GM19467 (cell line): ENCODE measurements at regions not wholly inside any gene's neighbourhood (a gene's known extent, or its start where the extent isn't known, plus 50 kb on each side); places are given as distances from the start of the nearest gene placed in this dataset.
"Not testable (repeated sequence)": the region's sequence is repeated elsewhere in the genome, so short reads cannot be mapped to it uniquely, and the experiment has no call there.

Experiments used
- ATAC-seq: cut with Tn5 transposase; IDR thresholded peaks from one replicate; pipeline ENCODE4 v1.9.1; 2021; ENCODE audit warnings: mild to moderate bottlenecking, moderate library complexity; ENCODE audit not compliant: unreplicated experiment

- ATAC-seq: no peak
Measured at GRCh38 chr11:116386118-116386699, 386.6 kb downstream of the BUD13 start.

- no peak for ATAC-seq
Measured at GRCh38 chr11:116384876-116385275, 387.9 kb downstream of the BUD13 start.

DNA sequence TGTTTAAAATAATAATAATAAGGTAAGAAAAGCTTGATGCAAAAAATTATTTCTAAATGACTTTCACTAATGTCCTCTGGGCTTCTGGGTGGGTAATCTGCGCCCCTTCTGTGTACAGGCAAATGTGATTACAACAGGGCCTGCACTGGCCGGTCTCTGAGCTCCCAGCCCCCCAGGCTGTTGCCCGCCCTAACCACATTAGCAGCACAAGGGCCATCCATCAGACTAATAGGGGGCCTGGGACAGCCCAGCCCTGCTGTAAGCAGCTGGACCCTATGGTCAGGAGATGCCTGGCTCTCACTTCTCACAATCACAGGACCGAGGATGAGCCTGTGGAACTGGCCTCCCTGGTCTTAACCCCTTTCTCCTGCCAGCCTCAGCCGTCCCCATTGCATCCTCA is 388.4 kb downstream of the BUD13 start:
- no peak for ATAC-seq

- ATAC-seq: no peak
Measured at GRCh38 chr11:116379185-116379828, 393.5 kb downstream of the BUD13 start.

- ATAC-seq: no peak
Measured at GRCh38 chr11:116376547-116376946, 396.2 kb downstream of the BUD13 start.

DNA sequence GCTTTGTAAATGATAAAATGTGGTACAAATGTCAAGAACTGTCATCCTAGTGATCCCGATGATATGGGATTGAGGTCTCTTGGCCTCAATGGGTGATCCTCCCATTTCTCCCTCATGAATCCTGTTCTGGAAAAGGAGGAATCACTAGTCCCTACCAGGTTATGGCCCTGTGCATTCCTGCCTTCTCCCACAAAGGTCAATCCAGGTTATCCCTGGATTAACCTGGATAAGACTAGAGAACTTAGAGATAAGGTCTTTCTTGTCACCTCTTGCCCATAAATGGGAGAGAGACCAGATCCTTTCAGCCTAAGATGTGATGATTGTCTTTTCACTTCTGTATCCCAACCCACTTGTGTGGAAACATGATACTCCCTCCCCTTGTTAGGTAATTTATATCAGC is 396.7 kb downstream of the BUD13 start:
- ATAC-seq: no peak

- ATAC-seq: no peak
Measured at GRCh38 chr11:116375221-116375620, 397.6 kb downstream of the BUD13 start.

DNA sequence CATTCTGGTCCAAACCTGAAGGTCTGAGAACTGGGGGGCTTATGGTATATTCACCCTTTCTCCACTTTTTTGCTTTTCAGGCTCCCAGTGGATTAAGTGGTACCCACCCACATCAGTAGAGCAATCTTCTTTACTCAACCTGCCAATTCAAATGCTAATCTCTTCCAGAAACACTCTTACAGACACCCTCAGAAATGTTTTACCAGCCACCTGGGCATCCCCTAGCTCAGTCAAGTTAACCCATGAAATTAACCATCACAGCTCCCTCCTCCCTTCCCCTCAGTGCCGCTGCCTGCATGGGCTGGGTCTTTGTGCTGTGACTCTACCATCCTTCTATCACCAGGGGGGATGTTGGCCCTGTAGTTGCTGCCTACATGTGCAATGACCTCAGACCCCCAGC is 398.7 kb downstream of the BUD13 start:
- no peak for ATAC-seq

GRCh38 chr11:116373104-116373944 is 399.5 kb downstream of the BUD13 start:
- no peak for ATAC-seq

DNA sequence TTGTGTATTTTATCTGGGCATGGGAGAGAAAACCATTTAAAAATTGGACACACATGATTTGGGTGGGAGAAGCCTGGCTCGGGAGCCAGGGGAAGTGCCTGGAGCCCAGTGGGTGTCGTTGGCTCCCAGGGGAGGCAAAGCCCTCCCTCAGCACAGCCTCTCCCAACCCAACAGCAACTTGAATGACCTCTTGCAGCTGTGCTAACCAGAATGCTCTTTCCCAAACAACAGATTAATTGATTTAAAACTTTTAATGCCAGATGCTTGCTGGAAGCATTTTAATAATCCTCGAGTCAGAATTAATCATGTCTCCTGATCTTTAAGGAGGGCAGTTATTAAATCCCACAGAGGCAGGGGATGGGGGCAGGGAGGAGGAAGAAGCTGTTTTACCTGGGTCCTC is 401.6 kb downstream of the BUD13 start:
- ATAC-seq: no peak

GRCh38 chr11:116368784-116369183 is 404.0 kb downstream of the BUD13 start:
- ATAC-seq: no peak

GRCh38 chr11:116366980-116367645 is 405.7 kb downstream of the BUD13 start:
- no peak for ATAC-seq

DNA sequence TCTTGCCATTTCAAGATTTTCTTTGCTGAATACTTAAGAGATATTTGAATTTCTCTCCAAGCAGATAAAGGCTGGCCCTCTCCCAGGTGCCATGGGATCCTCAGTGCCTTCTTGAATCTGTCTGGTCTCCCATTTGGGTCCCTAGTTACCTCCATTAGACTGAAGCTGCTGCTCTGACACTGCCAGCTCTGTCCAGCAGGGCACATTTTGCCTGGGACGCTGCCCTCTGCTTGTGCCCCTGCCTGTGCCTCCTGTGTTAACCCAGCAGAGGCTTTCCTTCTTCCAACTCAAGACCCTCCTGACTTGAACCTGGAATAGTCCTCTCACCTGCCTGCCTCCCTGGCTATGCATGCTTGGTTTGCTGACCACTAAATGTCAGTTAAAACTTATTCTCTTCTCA is 406.3 kb downstream of the BUD13 start:
- ATAC-seq: no peak

DNA sequence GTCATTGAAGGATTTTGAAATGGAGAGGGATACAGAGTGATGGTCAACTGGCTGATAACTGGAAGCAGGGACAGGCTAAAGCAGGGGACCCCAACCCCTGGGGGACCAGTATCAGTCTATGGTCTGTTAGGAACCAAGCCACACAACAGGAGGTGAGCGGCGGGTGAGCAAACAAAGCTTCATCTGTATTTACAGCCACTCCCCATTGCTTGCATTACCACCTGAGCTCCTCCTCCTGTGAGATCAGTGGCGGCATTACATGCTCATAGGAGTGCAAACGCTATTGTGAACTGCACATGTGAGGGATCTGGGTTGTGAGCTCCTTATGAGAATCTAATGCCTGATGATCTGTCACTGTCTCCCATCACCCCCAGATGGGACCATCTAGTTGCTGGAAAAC is 407.9 kb downstream of the BUD13 start:
- ATAC-seq: not testable (repeated sequence)

- no peak for ATAC-seq
Measured at GRCh38 chr11:116364348-116364747, 408.4 kb downstream of the BUD13 start.

- no peak for ATAC-seq
Measured at GRCh38 chr11:116360221-116360941, 412.4 kb downstream of the BUD13 start.

DNA sequence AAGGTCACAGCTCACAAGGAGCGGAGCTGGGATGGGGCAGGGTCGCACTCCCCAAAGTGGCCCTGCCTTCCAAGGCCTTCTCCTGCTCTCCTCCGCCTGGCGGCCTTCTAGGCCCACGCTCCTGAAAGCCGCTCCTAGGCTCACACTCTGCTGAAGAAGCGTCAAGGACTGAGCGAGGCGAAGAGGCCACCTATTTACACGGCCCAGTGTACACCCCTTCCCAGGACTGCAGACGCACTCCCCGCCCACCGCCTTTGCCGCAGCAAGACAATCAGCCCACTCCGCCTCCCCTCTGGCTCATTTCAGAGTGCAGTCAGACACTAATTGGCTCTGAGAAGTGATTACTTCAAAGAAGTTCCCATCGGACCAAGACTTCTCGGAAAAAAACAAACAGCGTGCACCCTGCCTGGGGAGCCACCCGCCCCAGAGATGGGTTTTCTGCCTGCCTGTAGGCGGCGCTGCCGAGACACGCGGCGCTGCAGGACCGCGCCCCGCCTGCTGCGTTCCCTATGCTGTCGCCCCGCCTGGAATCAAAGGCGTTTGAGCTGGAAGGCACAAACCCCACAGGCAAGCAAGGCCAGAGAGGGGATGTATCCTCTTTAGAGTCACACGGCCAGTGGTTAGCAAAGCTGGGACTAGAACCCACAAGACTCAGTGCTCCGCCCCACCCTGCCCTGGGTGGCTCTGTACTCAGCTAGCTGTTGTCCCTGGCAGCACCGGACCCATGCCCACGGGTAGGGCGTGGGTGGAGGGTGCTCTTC is 414.8 kb downstream of the BUD13 start:
- ATAC-seq: no peak

GRCh38 chr11:116356451-116356850 is 416.3 kb downstream of the BUD13 start:
- ATAC-seq: no peak

DNA sequence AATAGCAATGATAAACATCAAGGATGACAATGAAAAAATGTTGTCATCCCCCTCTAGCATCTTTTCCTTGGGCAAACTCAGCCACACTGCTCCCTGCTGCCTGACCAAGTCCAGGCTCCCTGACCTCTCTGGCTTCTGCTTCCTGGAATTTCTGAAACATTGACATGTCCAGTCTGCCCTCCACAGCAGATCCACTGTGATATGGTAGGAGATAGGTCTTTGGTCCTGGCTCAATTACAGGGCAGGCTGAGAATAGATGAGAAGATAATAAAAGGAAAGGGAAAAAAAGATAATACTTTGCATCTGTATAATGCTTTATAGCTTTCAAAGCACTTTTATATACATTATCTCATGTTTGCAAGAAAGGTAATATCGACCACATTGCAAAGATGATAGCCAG is 417.7 kb downstream of the BUD13 start:
- no peak for ATAC-seq

- ATAC-seq: no peak
Measured at GRCh38 chr11:116353589-116353988, 419.2 kb downstream of the BUD13 start.
